Smooth muscle cell (in vitro differentiated cells): ENCODE measurements at regions not wholly inside any gene's neighbourhood (a gene's known extent, or its start where the extent isn't known, plus 50 kb on each side); places are given as distances from the start of the nearest gene placed in this dataset.

Experiments used
- DNase-seq: peaks from one replicate; lab custom pipeline; 2025; ENCODE audit not compliant: unreplicated experiment; lab: John Stamatoyannopoulos, UW
- H2AFZ ChIP-seq: fragments of 200-600 bp; sonication (generic); 2 replicates; pipeline ENCODE4 v1.6.0; 2016; ENCODE audit warnings: antibody characterized with exemption, low read depth, mild to moderate bottlenecking
- H3F3A ChIP-seq: fragments of 200-600 bp; sonication (generic); 2 replicates; pipeline ENCODE4 v1.6.0; 2017; ENCODE audit warnings: antibody characterized with exemption, low read depth
- H3K27ac ChIP-seq: fragments of 200-600 bp; sonication (generic); 2 replicates; pipeline ENCODE4 v1.5.1; 2016; ENCODE audit warnings: low read depth, mild to moderate bottlenecking
- H3K27me3 ChIP-seq: fragments of 200-600 bp; sonication (generic); 2 replicates; pipeline ENCODE4 v1.6.1; 2016; ENCODE audit warnings: low read depth, mild to moderate bottlenecking
- H3K36me3 ChIP-seq: fragments of 200-600 bp; sonication (generic); 2 replicates; pipeline ENCODE4 v1.5.1; 2016; ENCODE audit warnings: low read depth
- H3K4me1 ChIP-seq: fragments of 200-600 bp; sonication (generic); 2 replicates; pipeline ENCODE4 v1.5.1; 2016; ENCODE audit warnings: low read depth
- H3K4me2 ChIP-seq: fragments of 200-600 bp; sonication (generic); 2 replicates; pipeline ENCODE4 v1.6.0; 2016; ENCODE audit warnings: mild to moderate bottlenecking
- H3K4me3 ChIP-seq: fragments of 200-600 bp; sonication (generic); 2 replicates; pipeline ENCODE4 v1.5.1; 2016; ENCODE audit warnings: mild to moderate bottlenecking
- H3K79me2 ChIP-seq: fragments of 200-600 bp; sonication (generic); 2 replicates; pipeline ENCODE4 v1.6.0; 2016; ENCODE audit warnings: low read depth, mild to moderate bottlenecking
- H3K9ac ChIP-seq: fragments of 200-600 bp; sonication (generic); 2 replicates; pipeline ENCODE4 v1.6.0; 2016; ENCODE audit warnings: low read depth
- H3K9me3 ChIP-seq: fragments of 200-600 bp; sonication (generic); replicated peaks from 2 replicates; pipeline ENCODE4 v1.5.1; 2016; ENCODE audit warnings: low read depth
- H4K20me1 ChIP-seq: fragments of 200-600 bp; sonication (generic); 2 replicates; pipeline ENCODE4 v1.6.0; 2016; ENCODE audit warnings: low read depth
- WGBS: methylation state at CpG from one replicate; pipeline ENCODE4 v1.1.7; 2016; ENCODE audit warnings: low lambda C conversion rate; 5-methylcytosine and 5-hydroxymethylcytosine counted together
- TF ChIP-seq, protein P1 (sequence below): fragments of 200-600 bp; sonication (generic); IDR thresholded peaks from 2 replicates; pipeline ENCODE4 v1.5.1; 2017; ENCODE audit warnings: borderline replicate concordance, mild to moderate bottlenecking, antibody characterized with exemption; ENCODE audit not compliant: insufficient read depth, poor library complexity, severe bottlenecking

- DNase-seq = no peak
- TF ChIP-seq, protein P1, sequence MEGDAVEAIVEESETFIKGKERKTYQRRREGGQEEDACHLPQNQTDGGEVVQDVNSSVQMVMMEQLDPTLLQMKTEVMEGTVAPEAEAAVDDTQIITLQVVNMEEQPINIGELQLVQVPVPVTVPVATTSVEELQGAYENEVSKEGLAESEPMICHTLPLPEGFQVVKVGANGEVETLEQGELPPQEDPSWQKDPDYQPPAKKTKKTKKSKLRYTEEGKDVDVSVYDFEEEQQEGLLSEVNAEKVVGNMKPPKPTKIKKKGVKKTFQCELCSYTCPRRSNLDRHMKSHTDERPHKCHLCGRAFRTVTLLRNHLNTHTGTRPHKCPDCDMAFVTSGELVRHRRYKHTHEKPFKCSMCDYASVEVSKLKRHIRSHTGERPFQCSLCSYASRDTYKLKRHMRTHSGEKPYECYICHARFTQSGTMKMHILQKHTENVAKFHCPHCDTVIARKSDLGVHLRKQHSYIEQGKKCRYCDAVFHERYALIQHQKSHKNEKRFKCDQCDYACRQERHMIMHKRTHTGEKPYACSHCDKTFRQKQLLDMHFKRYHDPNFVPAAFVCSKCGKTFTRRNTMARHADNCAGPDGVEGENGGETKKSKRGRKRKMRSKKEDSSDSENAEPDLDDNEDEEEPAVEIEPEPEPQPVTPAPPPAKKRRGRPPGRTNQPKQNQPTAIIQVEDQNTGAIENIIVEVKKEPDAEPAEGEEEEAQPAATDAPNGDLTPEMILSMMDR = no peak
- Histone ChIP-seq H3K9me3 (no peaks in the 10 kb centered on the region), H4K20me1 (no peaks in the 10 kb centered on the region), H3K4me3 (no peak overlapping the region), H3K4me1 (no peaks in the 10 kb centered on the region), H3K27me3 (no peaks in the 10 kb centered on the region), H3K79me2 (no peaks in the 10 kb centered on the region), H3F3A (no peaks in the 10 kb centered on the region), H3K9ac (no peak overlapping the region), H2AFZ (no peak overlapping the region), H3K27ac (no peak overlapping the region), H3K4me2 (no peak overlapping the region), H3K36me3 (no peaks in the 10 kb centered on the region)
- 56% methylated on average over 1 of the region's 1 CpG for WGBS
These were observed 670.6 kb upstream of the GALNTL6 start for GRCh38 chr4:171142639-171143038.

- Histone ChIP-seq H2AFZ (no peak overlapping the region), H3F3A (no peaks in the 10 kb centered on the region), H3K27me3 (no peaks in the 10 kb centered on the region), H3K36me3 (no peaks in the 10 kb centered on the region), H3K4me3 (no peak overlapping the region), H3K27ac (no peak overlapping the region), H3K9me3 (no peaks in the 10 kb centered on the region), H3K79me2 (no peaks in the 10 kb centered on the region), H3K9ac (no peak overlapping the region), H3K4me1 (no peaks in the 10 kb centered on the region), H4K20me1 (no peaks in the 10 kb centered on the region), H3K4me2 (no peak overlapping the region)
- WGBS = 92% methylated on average over 1 of the region's 1 CpG
- DNase-seq = no peak
- TF ChIP-seq, protein P1 = no peak
These were observed 671.2 kb upstream of the GALNTL6 start for GRCh38 chr4:171142045-171142444.

GRCh38 chr4:171130256-171130801, 682.9 kb upstream of the GALNTL6 start:
- no peaks in the 10 kb centered on the region for H3F3A ChIP-seq

DNA sequence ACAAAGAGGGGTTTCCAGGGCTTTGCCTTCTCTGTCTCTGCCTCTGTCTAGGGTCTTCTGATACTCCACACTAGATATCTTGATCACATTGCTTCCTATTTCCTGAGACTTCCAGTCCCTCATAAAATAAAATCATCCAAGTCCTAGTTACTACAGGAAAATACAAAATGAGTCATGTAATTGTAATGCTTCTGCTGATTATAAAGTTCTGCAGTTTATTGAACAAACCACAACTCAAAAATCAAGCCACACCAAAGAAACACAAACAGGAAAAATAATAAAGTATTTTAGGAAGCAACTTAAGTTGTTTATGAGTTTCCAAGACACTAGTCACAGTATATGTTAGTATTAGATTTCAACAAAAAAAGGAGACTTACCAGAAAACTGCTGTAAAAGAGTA, 695.1 kb upstream of the GALNTL6 start:
- no peaks in the 10 kb centered on the region for H3K27me3 ChIP-seq
- peak overlapping the region; percentile 51 for H3K4me2 ChIP-seq
- peak overlapping the region; percentile 64 for H3K27ac ChIP-seq
- H4K20me1 ChIP-seq = no peaks in the 10 kb centered on the region
- TF ChIP-seq, protein P1 = no peak
- no peaks in the 10 kb centered on the region for H3K79me2 ChIP-seq
- H2AFZ ChIP-seq = no peak overlapping the region
- H3K4me3 ChIP-seq = no peak overlapping the region
- peaks cover 5% of the 10 kb centered on the region for H3K4me1 ChIP-seq
- no peak for DNase-seq
- no peaks in the 10 kb centered on the region for H3K36me3 ChIP-seq
- H3K9me3 ChIP-seq = peaks cover 3% of the 10 kb centered on the region
- H3K9ac ChIP-seq = no peak overlapping the region
- no peaks in the 10 kb centered on the region for H3F3A ChIP-seq

More at GRCh38 chr4:171130256-171130801, 682.9 kb upstream of the GALNTL6 start:
- H3K9ac ChIP-seq = no peak overlapping the region
- TF ChIP-seq, protein P1 = no peak
- H4K20me1 ChIP-seq = no peaks in the 10 kb centered on the region
- no peak overlapping the region for H3K4me2 ChIP-seq
- H2AFZ ChIP-seq = no peak overlapping the region
- H3K4me3 ChIP-seq = no peak overlapping the region
- no peaks in the 10 kb centered on the region for H3K79me2 ChIP-seq
- H3K27me3 ChIP-seq = no peaks in the 10 kb centered on the region
- DNase-seq = no peak
- no peaks in the 10 kb centered on the region for H3K36me3 ChIP-seq
- WGBS = 77% methylated on average over 3 of the region's 3 CpGs
- no peaks in the 10 kb centered on the region for H3K9me3 ChIP-seq
- no peaks in the 10 kb centered on the region for H3K4me1 ChIP-seq
- H3K27ac ChIP-seq = no peak overlapping the region
